SKM-1 (cell line): ENCODE measurements at regions not wholly inside any gene's neighbourhood (a gene's known extent, or its start where the extent isn't known, plus 50 kb on each side); places are given as distances from the start of the nearest gene placed in this dataset.
"Not testable (repeated sequence)": the region's sequence is repeated elsewhere in the genome, so short reads cannot be mapped to it uniquely, and the experiment has no call there.

Experiments
- DNase-seq: peaks from one replicate; lab custom pipeline; 2025; ENCODE audit not compliant: unreplicated experiment; lab: John Stamatoyannopoulos, UW

GRCh38 chr2:153623020-153623419, 144.5 kb upstream of the RPRM start:
- no peak for DNase-seq

- DNase-seq = no peak
Measured at GRCh38 chr2:153626676-153627075, 148.1 kb upstream of the RPRM start.

- DNase-seq = no peak
Measured at GRCh38 chr2:153635494-153635893, 156.9 kb upstream of the RPRM start.

- DNase-seq = no peak
Measured at GRCh38 chr2:153641046-153641445, 162.5 kb upstream of the RPRM start.

- DNase-seq = no peak
Measured at GRCh38 chr2:153644955-153645354, 166.4 kb upstream of the RPRM start.

GRCh38 chr2:153645599-153645998, 167.0 kb upstream of the RPRM start:
- no peak for DNase-seq

- no peak for DNase-seq
Measured at GRCh38 chr2:153657651-153658050, 179.1 kb upstream of the RPRM start.

- DNase-seq = no peak
Measured at GRCh38 chr2:153661801-153662200, 183.2 kb upstream of the RPRM start.

GRCh38 chr2:153663371-153663770, 184.8 kb upstream of the RPRM start:
- no peak for DNase-seq

GRCh38 chr2:153664009-153664408, 185.4 kb upstream of the RPRM start:
- not testable (repeated sequence) for DNase-seq

GRCh38 chr2:153667475-153667874, 188.9 kb upstream of the RPRM start:
- DNase-seq = no peak

GRCh38 chr2:153668923-153669322, 190.4 kb upstream of the RPRM start:
- DNase-seq = no peak

GRCh38 chr2:153710128-153710527, 161.6 kb upstream of the GALNT13 start:
- no peak for DNase-seq

GRCh38 chr2:153715218-153715850, 156.4 kb upstream of the GALNT13 start:
- no peak for DNase-seq

GRCh38 chr2:153717060-153717459, 154.7 kb upstream of the GALNT13 start:
- DNase-seq = no peak

- DNase-seq = no peak
Measured at GRCh38 chr2:153739394-153739793, 132.3 kb upstream of the GALNT13 start.

GRCh38 chr2:153761936-153762335, 109.8 kb upstream of the GALNT13 start:
- no peak for DNase-seq

GRCh38 chr2:153766415-153766814, 105.3 kb upstream of the GALNT13 start:
- DNase-seq = no peak

- DNase-seq = peak; percentile 5
Measured at GRCh38 chr2:153770359-153770991, 101.2 kb upstream of the GALNT13 start.

GRCh38 chr2:153780241-153780640, 91.5 kb upstream of the GALNT13 start:
- no peak for DNase-seq

- no peak for DNase-seq
Measured at GRCh38 chr2:153786016-153786415, 85.7 kb upstream of the GALNT13 start.

GRCh38 chr2:153787612-153788011, 84.1 kb upstream of the GALNT13 start:
- no peak for DNase-seq

- DNase-seq = no peak
Measured at GRCh38 chr2:153802671-153803070, 69.1 kb upstream of the GALNT13 start.
